ENCODE measurements at regions not wholly inside any gene's neighbourhood (a gene's known extent, or its start where the extent isn't known, plus 50 kb on each side); places are given as distances from the start of the nearest gene placed in this dataset.

DNA sequence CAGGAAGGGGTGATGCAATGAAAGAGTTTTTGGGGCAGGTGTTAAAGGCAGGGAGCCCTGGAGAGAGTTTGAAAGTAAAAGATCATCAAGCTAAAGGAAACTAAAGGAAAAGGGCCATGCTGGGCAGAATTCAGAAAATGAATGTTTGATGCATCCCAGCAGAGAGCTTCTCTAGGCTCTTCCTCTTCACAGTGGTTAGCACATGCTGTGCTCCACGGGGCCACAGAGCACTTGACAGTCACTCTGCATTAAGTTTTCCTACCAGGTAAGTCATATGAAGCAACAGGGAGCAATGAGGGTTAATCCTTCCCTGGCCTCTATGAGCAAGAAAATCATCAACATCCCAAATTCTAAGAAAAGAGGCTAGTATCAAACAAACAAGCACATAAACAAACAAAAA, 895.2 kb downstream of the TRIB2 start:
- no peaks in the 10 kb centered on the region for H3K27me3 ChIP-seq (ENCODE audit: insufficient read depth, poor library complexity, severe bottlenecking)
- DNase-seq (ENCODE audit: low read depth in 1 of 2, low spot score in 1 of 2) = no peak

DNA sequence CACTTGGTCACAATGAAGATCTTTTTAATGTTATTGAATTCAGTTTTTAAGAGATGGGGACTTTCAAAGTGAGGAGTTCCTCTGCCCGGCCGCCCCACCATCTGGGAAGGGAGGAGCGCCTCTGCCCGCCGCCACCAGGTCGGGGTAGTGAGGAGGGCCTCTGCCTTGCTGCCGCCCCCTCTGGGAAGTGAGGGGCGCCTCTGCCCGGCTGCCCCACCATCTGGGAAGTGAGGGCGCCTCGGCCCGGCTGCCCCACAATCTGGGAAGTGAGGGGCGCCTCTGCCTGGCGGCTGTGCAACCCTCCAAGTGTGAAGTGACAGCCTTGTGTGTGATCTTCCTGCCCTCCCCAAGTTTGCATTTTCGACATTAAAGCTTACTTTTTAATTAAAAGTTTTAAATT, 899.3 kb downstream of the TRIB2 start:
- no peak for DNase-seq (ENCODE audit: low read depth in 1 of 2, low spot score in 1 of 2)
- H3K27ac ChIP-seq (replicated peaks) = no peak overlapping the region
- TF ChIP-seq SPI1 (IDR thresholded peaks at IDR 0.05; ENCODE audit: borderline replicate concordance, low read depth) (no peak), POLR2AphosphoS5 (IDR thresholded peaks at IDR 0.05; ENCODE audit: low read depth) (no peak), CTCF (IDR thresholded peaks at IDR 0.05; ENCODE audit: insufficient read depth, low read length) (no peak), GABPA (IDR thresholded peaks at IDR 0.05; ENCODE audit: low read depth) (no peak)
- TF ChIP-seq, protein P1, sequence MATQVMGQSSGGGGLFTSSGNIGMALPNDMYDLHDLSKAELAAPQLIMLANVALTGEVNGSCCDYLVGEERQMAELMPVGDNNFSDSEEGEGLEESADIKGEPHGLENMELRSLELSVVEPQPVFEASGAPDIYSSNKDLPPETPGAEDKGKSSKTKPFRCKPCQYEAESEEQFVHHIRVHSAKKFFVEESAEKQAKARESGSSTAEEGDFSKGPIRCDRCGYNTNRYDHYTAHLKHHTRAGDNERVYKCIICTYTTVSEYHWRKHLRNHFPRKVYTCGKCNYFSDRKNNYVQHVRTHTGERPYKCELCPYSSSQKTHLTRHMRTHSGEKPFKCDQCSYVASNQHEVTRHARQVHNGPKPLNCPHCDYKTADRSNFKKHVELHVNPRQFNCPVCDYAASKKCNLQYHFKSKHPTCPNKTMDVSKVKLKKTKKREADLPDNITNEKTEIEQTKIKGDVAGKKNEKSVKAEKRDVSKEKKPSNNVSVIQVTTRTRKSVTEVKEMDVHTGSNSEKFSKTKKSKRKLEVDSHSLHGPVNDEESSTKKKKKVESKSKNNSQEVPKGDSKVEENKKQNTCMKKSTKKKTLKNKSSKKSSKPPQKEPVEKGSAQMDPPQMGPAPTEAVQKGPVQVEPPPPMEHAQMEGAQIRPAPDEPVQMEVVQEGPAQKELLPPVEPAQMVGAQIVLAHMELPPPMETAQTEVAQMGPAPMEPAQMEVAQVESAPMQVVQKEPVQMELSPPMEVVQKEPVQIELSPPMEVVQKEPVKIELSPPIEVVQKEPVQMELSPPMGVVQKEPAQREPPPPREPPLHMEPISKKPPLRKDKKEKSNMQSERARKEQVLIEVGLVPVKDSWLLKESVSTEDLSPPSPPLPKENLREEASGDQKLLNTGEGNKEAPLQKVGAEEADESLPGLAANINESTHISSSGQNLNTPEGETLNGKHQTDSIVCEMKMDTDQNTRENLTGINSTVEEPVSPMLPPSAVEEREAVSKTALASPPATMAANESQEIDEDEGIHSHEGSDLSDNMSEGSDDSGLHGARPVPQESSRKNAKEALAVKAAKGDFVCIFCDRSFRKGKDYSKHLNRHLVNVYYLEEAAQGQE (IDR thresholded peaks at IDR 0.05; ENCODE audit: insufficient replicate concordance, low read depth) = no peak

More for the DNA sequence above, 895.2 kb downstream of the TRIB2 start:
- H3K4me3 ChIP-seq (replicated peaks; ENCODE audit: insufficient read depth, low read length) = no peak overlapping the region
- no peak for TF ChIP-seq POLR2AphosphoS5 (IDR thresholded peaks at IDR 0.05; ENCODE audit: low read depth)
- TF ChIP-seq SPI1 (IDR thresholded peaks at IDR 0.05; ENCODE audit: borderline replicate concordance, low read depth) = no peak
- TF ChIP-seq GABPA (IDR thresholded peaks at IDR 0.05; ENCODE audit: low read depth) = no peak
- TF ChIP-seq, protein P1 (IDR thresholded peaks at IDR 0.05; ENCODE audit: insufficient replicate concordance, low read depth) = no peak
- TF ChIP-seq CTCF (IDR thresholded peaks at IDR 0.05; ENCODE audit: insufficient read depth, low read length) = no peak
- no peak overlapping the region for H3K27ac ChIP-seq (replicated peaks)

DNA sequence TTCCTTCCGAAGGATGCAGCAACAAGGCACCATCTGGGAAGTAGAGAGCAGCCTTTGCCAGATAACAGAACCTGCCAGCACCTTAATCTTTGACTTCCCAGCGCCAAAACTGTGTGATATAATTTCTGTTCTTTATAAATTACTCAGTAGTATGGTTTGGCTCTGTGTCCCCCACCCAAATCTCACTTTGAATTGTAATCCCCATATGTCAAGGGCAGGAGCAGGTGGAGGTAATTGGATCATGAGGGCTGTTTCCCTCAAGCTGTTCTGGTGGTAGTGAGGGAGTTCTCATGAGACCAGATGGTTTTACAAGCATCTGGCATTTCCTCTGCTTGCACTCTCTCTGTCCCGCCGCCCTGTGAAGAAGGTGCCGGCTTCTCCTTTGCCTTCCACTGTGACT, 899.9 kb downstream of the TRIB2 start:
- TF ChIP-seq SPI1 (IDR thresholded peaks at IDR 0.05; ENCODE audit: borderline replicate concordance, low read depth) (no peak), CTCF (IDR thresholded peaks at IDR 0.05; ENCODE audit: insufficient read depth, low read length) (no peak), GABPA (IDR thresholded peaks at IDR 0.05; ENCODE audit: low read depth) (no peak), POLR2AphosphoS5 (IDR thresholded peaks at IDR 0.05; ENCODE audit: low read depth) (no peak)
- TF ChIP-seq, protein P1 (IDR thresholded peaks at IDR 0.05; ENCODE audit: insufficient replicate concordance, low read depth) = no peak
- H3K27me3 ChIP-seq (ENCODE audit: insufficient read depth, poor library complexity, severe bottlenecking) = no peaks in the 10 kb centered on the region
- no peak overlapping the region for H3K4me3 ChIP-seq (replicated peaks; ENCODE audit: insufficient read depth, low read length)
- DNase-seq (ENCODE audit: low read depth in 1 of 2, low spot score in 1 of 2) = no peak
- no peak overlapping the region for H3K27ac ChIP-seq (replicated peaks)

More for the DNA sequence above, 899.3 kb downstream of the TRIB2 start:
- Histone ChIP-seq H3K4me3 (replicated peaks; ENCODE audit: insufficient read depth, low read length) (no peak overlapping the region), H3K27me3 (ENCODE audit: insufficient read depth, poor library complexity, severe bottlenecking) (no peaks in the 10 kb centered on the region)
